Ishikawa (cell line): ENCODE measurements at regions not wholly inside any gene's neighbourhood (a gene's known extent, or its start where the extent isn't known, plus 50 kb on each side); places are given as distances from the start of the nearest gene placed in this dataset.

Experiments used
- CEBPB ChIP-seq: IDR thresholded peaks from 2 replicates; pipeline ENCODE4 v1.6.1; 2012
- CREB1 ChIP-seq: IDR thresholded peaks from 2 replicates; pipeline ENCODE4 v1.6.1; 2012; ENCODE audit warnings: low read depth
- EP300 ChIP-seq: IDR thresholded peaks from 2 replicates; pipeline ENCODE4 v1.6.1; 2012; ENCODE audit warnings: borderline replicate concordance
- FOXM1 ChIP-seq: IDR thresholded peaks from 2 replicates; pipeline ENCODE4 v1.6.1; 2012; ENCODE audit warnings: low read depth, borderline replicate concordance
- NFIC ChIP-seq: IDR thresholded peaks from 2 replicates; pipeline ENCODE4 v1.6.1; 2012
- TAF1 ChIP-seq: IDR thresholded peaks from 2 replicates; pipeline ENCODE4 v1.6.1; 2012; ENCODE audit warnings: low read depth, mild to moderate bottlenecking
- YY1 ChIP-seq: IDR thresholded peaks from 2 replicates; pipeline ENCODE4 v1.6.1; 2012; ENCODE audit warnings: low read depth
- TF ChIP-seq, protein P1 (sequence below): IDR thresholded peaks from 2 replicates; pipeline ENCODE4 v1.6.1; 2012; ENCODE audit warnings: low read depth, mild to moderate bottlenecking
- TF ChIP-seq, protein P2 (sequence below): IDR thresholded peaks from 2 replicates; pipeline ENCODE4 v1.6.1; 2012
- TF ChIP-seq, protein P3 (sequence below): IDR thresholded peaks from 2 replicates; pipeline ENCODE4 v1.6.1; 2012

DNA sequence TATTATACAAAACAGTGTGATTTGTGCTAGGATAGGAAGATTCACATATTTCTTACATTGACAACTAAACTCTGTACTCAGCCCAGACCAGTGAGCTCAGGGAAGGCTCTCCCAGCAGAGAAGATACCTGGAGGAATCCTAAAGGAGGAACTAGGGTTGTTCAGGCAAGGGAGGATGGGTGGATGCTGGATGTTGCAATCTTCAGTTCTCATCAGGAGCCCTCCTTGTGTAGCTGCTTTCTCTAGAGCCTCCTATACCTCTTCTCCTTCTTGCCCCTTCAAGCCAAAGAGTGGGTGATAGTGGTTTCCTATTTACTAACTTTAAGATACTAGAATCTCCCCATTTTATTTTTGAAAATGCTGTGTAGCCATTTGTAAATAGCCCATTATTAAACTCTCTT, 117.3 kb downstream of the NKX6-1 start:
- TF ChIP-seq, protein P1, sequence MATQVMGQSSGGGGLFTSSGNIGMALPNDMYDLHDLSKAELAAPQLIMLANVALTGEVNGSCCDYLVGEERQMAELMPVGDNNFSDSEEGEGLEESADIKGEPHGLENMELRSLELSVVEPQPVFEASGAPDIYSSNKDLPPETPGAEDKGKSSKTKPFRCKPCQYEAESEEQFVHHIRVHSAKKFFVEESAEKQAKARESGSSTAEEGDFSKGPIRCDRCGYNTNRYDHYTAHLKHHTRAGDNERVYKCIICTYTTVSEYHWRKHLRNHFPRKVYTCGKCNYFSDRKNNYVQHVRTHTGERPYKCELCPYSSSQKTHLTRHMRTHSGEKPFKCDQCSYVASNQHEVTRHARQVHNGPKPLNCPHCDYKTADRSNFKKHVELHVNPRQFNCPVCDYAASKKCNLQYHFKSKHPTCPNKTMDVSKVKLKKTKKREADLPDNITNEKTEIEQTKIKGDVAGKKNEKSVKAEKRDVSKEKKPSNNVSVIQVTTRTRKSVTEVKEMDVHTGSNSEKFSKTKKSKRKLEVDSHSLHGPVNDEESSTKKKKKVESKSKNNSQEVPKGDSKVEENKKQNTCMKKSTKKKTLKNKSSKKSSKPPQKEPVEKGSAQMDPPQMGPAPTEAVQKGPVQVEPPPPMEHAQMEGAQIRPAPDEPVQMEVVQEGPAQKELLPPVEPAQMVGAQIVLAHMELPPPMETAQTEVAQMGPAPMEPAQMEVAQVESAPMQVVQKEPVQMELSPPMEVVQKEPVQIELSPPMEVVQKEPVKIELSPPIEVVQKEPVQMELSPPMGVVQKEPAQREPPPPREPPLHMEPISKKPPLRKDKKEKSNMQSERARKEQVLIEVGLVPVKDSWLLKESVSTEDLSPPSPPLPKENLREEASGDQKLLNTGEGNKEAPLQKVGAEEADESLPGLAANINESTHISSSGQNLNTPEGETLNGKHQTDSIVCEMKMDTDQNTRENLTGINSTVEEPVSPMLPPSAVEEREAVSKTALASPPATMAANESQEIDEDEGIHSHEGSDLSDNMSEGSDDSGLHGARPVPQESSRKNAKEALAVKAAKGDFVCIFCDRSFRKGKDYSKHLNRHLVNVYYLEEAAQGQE, result no peak
- no peak for TF ChIP-seq EP300
- TF ChIP-seq YY1, result no peak
- TF ChIP-seq, protein P2, sequence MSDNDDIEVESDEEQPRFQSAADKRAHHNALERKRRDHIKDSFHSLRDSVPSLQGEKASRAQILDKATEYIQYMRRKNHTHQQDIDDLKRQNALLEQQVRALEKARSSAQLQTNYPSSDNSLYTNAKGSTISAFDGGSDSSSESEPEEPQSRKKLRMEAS, result no peak
- no peak for TF ChIP-seq TAF1
- TF ChIP-seq FOXM1, result no peak
- TF ChIP-seq, protein P3, sequence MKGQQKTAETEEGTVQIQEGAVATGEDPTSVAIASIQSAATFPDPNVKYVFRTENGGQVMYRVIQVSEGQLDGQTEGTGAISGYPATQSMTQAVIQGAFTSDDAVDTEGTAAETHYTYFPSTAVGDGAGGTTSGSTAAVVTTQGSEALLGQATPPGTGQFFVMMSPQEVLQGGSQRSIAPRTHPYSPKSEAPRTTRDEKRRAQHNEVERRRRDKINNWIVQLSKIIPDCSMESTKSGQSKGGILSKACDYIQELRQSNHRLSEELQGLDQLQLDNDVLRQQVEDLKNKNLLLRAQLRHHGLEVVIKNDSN, result no peak
- no peak for TF ChIP-seq NFIC
- TF ChIP-seq CREB1, result no peak
- no peak for TF ChIP-seq CEBPB
